Astrocyte (in vitro differentiated cells and primary cell): ENCODE measurements at regions not wholly inside any gene's neighbourhood (a gene's known extent, or its start where the extent isn't known, plus 50 kb on each side); places are given as distances from the start of the nearest gene placed in this dataset.

Experiments
- DNase-seq: peaks from one replicate; pipeline ENCODE4 v3.0.0-alpha.2; 2010; ENCODE audit warnings: low read depth
- FAIRE-seq: peaks from 2 replicates; lab custom pipeline; 2011; peaks lifted over from hg19 to GRCh38; lab: Jason Lieb, UNC
- H2AFZ ChIP-seq: 2 replicates; pipeline ENCODE4 v1.6.0; 2012; ENCODE audit warnings: low read depth, low read length, inconsistent platforms
- H3K27ac ChIP-seq: 2 replicates; pipeline ENCODE4 v1.5.1; 2011; ENCODE audit warnings: low read depth, low read length, inconsistent platforms
- H3K27me3 ChIP-seq: 2 replicates; pipeline ENCODE4 v1.6.0; 2011; ENCODE audit warnings: low read length, inconsistent platforms; ENCODE audit not compliant: insufficient read depth
- H3K36me3 ChIP-seq: 2 replicates; pipeline ENCODE4 v1.5.1; 2011; ENCODE audit warnings: low read length, inconsistent platforms; ENCODE audit not compliant: insufficient read depth
- H3K4me1 ChIP-seq: 2 replicates; pipeline ENCODE4 v1.5.1; 2011; ENCODE audit warnings: low read length, inconsistent platforms; ENCODE audit not compliant: insufficient read depth
- H3K4me2 ChIP-seq: 2 replicates; pipeline ENCODE4 v1.6.0; 2012; ENCODE audit warnings: low read length, inconsistent platforms
- H3K4me3 ChIP-seq: 2 replicates; pipeline ENCODE4 v1.5.1; 2011; ENCODE audit warnings: low read depth, mild to moderate bottlenecking, low read length, inconsistent platforms; ENCODE audit not compliant: insufficient read depth
- H3K79me2 ChIP-seq: 2 replicates; pipeline ENCODE4 v1.6.0; 2012; ENCODE audit warnings: mild to moderate bottlenecking, low read length, inconsistent platforms; ENCODE audit not compliant: insufficient read depth
- H3K9ac ChIP-seq: 2 replicates; pipeline ENCODE4 v1.6.0; 2012; ENCODE audit warnings: mild to moderate bottlenecking, low read length, inconsistent platforms
- H3K9me3 ChIP-seq: 2 replicates; pipeline ENCODE4 v1.5.1; 2012; ENCODE audit warnings: low read depth, mild to moderate bottlenecking, low read length, inconsistent platforms; ENCODE audit not compliant: insufficient read depth
- H4K20me1 ChIP-seq: 2 replicates; pipeline ENCODE4 v1.6.0; 2012; ENCODE audit warnings: low read length, inconsistent platforms; ENCODE audit not compliant: insufficient read depth
- H3K27ac Mint-ChIP-seq: one replicate; pipeline ENCODE4 v1.8.0; 2021; ENCODE audit warnings: mild to moderate bottlenecking, mixed read lengths; ENCODE audit not compliant: unreplicated experiment
- H3K27me3 Mint-ChIP-seq: one replicate; pipeline ENCODE4 v1.8.0; 2021; ENCODE audit warnings: low read depth, mixed read lengths; ENCODE audit not compliant: unreplicated experiment
- H3K36me3 Mint-ChIP-seq: one replicate; pipeline ENCODE4 v1.8.0; 2021; ENCODE audit warnings: low read depth, mixed read lengths; ENCODE audit not compliant: unreplicated experiment
- H3K4me1 Mint-ChIP-seq: one replicate; pipeline ENCODE4 v1.8.0; 2021; ENCODE audit warnings: low read depth, mixed read lengths; ENCODE audit not compliant: unreplicated experiment
- H3K4me3 Mint-ChIP-seq: one replicate; pipeline ENCODE4 v1.8.0; 2021; ENCODE audit warnings: mild to moderate bottlenecking, moderate library complexity, mixed read lengths; ENCODE audit not compliant: unreplicated experiment
- H3K9me3 Mint-ChIP-seq: one replicate; pipeline ENCODE4 v1.8.0; 2021; ENCODE audit warnings: mild to moderate bottlenecking, mixed read lengths; ENCODE audit not compliant: unreplicated experiment
- EZH2 ChIP-seq: IDR thresholded peaks from 2 replicates; pipeline ENCODE4 v1.6.1; 2012; ENCODE audit warnings: mild to moderate bottlenecking, low read length, inconsistent platforms; ENCODE audit not compliant: insufficient read depth
- TF ChIP-seq, protein P1 (sequence below): IDR thresholded peaks from 2 replicates; pipeline ENCODE4 v1.5.1; 2011; ENCODE audit warnings: low read depth, mild to moderate bottlenecking, inconsistent platforms, low read length, moderate library complexity; ENCODE audit not compliant: insufficient read depth

DNA sequence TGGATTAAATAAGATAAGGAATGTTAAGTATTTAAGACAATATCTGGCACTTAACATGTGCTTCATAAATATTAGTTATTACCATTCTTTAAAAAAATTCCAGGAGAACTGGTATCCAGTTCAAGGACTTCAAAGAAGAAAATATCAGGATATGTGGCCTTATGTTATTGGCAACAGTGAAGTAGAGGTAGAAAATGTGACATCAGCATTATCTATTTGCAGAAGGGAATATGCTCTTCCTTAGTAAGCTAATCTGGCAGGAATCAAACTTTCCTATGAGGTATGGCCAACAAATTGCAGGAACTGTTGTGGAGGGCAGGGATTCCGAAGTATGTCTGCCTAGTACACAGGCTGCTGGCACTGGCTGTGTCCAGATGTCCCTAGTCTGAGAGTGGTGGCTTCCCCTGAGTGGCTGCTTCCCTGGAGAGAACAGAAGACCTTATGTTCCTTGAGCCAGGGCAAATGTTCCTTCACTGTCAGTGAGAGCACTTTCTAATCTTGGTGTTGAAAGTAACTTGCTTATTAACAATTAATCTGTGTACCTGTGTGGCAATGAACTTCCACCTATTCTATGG lies 351.7 kb upstream of the THRB start:
- no peaks in the 10 kb centered on the region for H3K9me3 ChIP-seq
- no peaks in the 10 kb centered on the region for H3K4me1 Mint-ChIP-seq
- H3K27me3 ChIP-seq = no peaks in the 10 kb centered on the region
- H3K4me3 Mint-ChIP-seq = no peak overlapping the region
- no peaks in the 10 kb centered on the region for H3K36me3 Mint-ChIP-seq
- H3K27me3 Mint-ChIP-seq = no peaks in the 10 kb centered on the region
- no peak overlapping the region for H3K4me2 ChIP-seq
- H4K20me1 ChIP-seq = no peaks in the 10 kb centered on the region
- DNase-seq (no peak), FAIRE-seq (no peak)
- no peaks in the 10 kb centered on the region for H3K36me3 ChIP-seq
- H3K4me3 ChIP-seq = no peak overlapping the region
- H3K9ac ChIP-seq = no peak overlapping the region
- H3K79me2 ChIP-seq = no peaks in the 10 kb centered on the region
- no peak overlapping the region for H3K27ac Mint-ChIP-seq
- H3K9me3 Mint-ChIP-seq = peaks cover 1% of the 10 kb centered on the region
- no peak overlapping the region for H3K27ac ChIP-seq
- TF ChIP-seq EZH2 = no peak
- TF ChIP-seq, protein P1, sequence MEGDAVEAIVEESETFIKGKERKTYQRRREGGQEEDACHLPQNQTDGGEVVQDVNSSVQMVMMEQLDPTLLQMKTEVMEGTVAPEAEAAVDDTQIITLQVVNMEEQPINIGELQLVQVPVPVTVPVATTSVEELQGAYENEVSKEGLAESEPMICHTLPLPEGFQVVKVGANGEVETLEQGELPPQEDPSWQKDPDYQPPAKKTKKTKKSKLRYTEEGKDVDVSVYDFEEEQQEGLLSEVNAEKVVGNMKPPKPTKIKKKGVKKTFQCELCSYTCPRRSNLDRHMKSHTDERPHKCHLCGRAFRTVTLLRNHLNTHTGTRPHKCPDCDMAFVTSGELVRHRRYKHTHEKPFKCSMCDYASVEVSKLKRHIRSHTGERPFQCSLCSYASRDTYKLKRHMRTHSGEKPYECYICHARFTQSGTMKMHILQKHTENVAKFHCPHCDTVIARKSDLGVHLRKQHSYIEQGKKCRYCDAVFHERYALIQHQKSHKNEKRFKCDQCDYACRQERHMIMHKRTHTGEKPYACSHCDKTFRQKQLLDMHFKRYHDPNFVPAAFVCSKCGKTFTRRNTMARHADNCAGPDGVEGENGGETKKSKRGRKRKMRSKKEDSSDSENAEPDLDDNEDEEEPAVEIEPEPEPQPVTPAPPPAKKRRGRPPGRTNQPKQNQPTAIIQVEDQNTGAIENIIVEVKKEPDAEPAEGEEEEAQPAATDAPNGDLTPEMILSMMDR = no peak
- H3K4me1 ChIP-seq = no peaks in the 10 kb centered on the region
- H2AFZ ChIP-seq = no peak overlapping the region

GRCh38 chr3:24850245-24850644 lies 355.6 kb upstream of the THRB start:
- H3K4me3 ChIP-seq = no peak overlapping the region
- no peaks in the 10 kb centered on the region for H3K4me1 Mint-ChIP-seq
- no peaks in the 10 kb centered on the region for H3K27me3 Mint-ChIP-seq
- H3K4me2 ChIP-seq = no peak overlapping the region
- no peaks in the 10 kb centered on the region for H3K36me3 ChIP-seq
- no peak overlapping the region for H3K4me3 Mint-ChIP-seq
- H3K4me1 ChIP-seq = no peaks in the 10 kb centered on the region
- DNase-seq = no peak
- TF ChIP-seq, protein P1 = no peak
- no peak for TF ChIP-seq EZH2
- H3K9ac ChIP-seq = no peak overlapping the region
- no peaks in the 10 kb centered on the region for H3K27me3 ChIP-seq
- no peaks in the 10 kb centered on the region for H3K79me2 ChIP-seq
- H3K9me3 ChIP-seq = no peaks in the 10 kb centered on the region
- no peak overlapping the region for H2AFZ ChIP-seq
- H3K9me3 Mint-ChIP-seq = peaks cover 4% of the 10 kb centered on the region
- no peak for FAIRE-seq
- H3K27ac ChIP-seq = no peak overlapping the region
- no peak overlapping the region for H3K27ac Mint-ChIP-seq
- H3K36me3 Mint-ChIP-seq = no peaks in the 10 kb centered on the region
- H4K20me1 ChIP-seq = no peaks in the 10 kb centered on the region

DNA sequence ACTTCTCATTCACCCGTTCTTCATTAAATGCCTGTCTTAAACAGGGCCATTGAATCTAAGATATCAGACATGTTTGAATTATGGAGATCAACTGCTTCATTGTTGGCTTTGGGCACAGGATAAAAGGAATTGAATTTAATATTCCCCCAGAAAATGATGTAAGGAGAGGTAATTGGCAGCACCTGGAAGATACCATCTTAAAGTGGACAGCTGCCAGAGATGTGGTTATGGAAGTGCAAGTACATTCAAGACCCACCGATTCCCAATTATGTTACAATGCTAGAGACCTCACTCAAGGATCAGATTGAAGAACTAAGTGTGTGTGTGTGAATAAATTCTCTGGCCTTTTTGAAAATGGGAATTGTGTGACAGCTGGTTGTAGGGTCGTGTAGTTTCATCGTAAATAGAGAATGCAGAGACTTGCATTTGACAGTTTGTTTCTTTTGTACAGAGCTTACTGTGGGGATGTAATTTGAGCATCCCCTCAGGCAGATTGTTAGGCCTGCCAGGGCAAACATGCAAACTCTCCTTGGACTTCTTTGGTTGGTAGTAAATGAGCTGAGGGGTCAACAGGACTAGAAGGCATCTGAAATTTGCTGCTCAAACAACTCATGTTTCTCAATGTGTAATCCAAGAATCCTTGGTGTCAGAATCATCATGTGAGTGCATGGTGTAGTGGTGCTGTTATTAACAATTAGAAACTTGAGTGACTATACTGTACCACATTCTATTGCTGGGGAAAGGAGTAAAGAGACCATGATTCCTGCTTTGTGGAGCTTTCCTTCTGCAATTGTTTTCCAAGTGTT lies 359.2 kb upstream of the THRB start:
- no peak overlapping the region for H3K27ac Mint-ChIP-seq
- H3K27ac ChIP-seq = no peak overlapping the region

More for the DNA sequence above, 359.2 kb upstream of the THRB start:
- Histone ChIP-seq H3K4me3 (no peak overlapping the region), H3K36me3 (no peaks in the 10 kb centered on the region), H3K79me2 (no peaks in the 10 kb centered on the region), H3K4me1 (no peaks in the 10 kb centered on the region), H3K9me3 (no peaks in the 10 kb centered on the region), H4K20me1 (no peaks in the 10 kb centered on the region), H2AFZ (no peak overlapping the region), H3K9ac (no peak overlapping the region), H3K4me2 (no peak overlapping the region), H3K27me3 (no peaks in the 10 kb centered on the region)
- TF ChIP-seq, protein P1 = no peak
- TF ChIP-seq EZH2 = no peak
- Mint-ChIP-seq H3K4me1 (no peaks in the 10 kb centered on the region), H3K4me3 (no peak overlapping the region), H3K36me3 (no peaks in the 10 kb centered on the region), H3K27me3 (no peaks in the 10 kb centered on the region), H3K9me3 (peaks cover 4% of the 10 kb centered on the region)
- FAIRE-seq = no peak
- DNase-seq = no peak
